ENCODE measurements at regions not wholly inside any gene's neighbourhood (a gene's known extent, or its start where the extent isn't known, plus 50 kb on each side); places are given as distances from the start of the nearest gene placed in this dataset.

GRCh38 chr5:96175090-96175489 lies 213.4 kb upstream of the ELL2 start:
- no peak for TF ChIP-seq POLR2A (IDR thresholded peaks at IDR 0.05)
- no peak for TF ChIP-seq CTCF (IDR thresholded peaks at IDR 0.05)
- TF ChIP-seq POLR2AphosphoS5 (IDR thresholded peaks at IDR 0.05), result no peak
- TF ChIP-seq EP300 (IDR thresholded peaks at IDR 0.05), result no peak

All from gastroesophageal sphincter (tissue), 3 donors.